Fibroblast of lung (primary cell): ENCODE measurements at regions not wholly inside any gene's neighbourhood (a gene's known extent, or its start where the extent isn't known, plus 50 kb on each side); places are given as distances from the start of the nearest gene placed in this dataset.

Experiments used
- EZH2 ChIP-seq: IDR thresholded peaks from 2 replicates; pipeline ENCODE4 v1.5.1; 2012; ENCODE audit warnings: low read length, control low read depth, mild to moderate bottlenecking; ENCODE audit errors: missing control alignments
- TF ChIP-seq, protein P1 (sequence below), 2 donors: IDR thresholded peaks in 1 of 2; conservative IDR thresholded peaks in 1 of 2; 1 replicate in 1 of 2; 2 replicates in 1 of 2; pipeline ENCODE4 v1.5.1; 2011 to 2012; ENCODE audit warnings: low read length in 2 of 2, control low read depth in 1 of 2, inconsistent platforms in 1 of 2, low read depth in 1 of 2, mild to moderate bottlenecking in 1 of 2

DNA sequence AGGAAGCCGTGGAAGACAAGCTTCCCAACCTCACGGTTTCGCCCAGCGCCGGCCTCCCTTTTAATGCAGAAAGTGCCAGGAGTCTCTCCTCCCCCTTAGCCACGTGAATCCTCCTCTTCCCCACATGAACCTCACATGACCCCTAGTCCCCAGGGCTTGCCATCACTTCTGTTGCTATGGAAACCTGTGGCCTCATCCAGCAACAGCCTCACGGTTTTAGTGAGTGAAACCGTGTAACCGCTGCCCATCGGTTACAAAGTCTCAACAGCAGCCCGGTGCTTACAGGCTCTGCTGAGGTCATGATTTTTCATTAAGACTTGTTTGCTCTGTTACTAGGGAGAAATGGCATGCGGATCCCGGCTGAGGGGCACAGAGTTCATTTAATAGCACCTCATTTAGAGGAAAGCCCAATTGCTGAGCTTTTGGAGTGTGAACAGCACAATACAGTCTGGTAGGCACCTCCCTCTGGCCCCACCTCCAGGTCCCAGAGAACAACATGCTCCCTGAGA, 143.2 kb upstream of the BACE2 start:
- TF ChIP-seq, protein P1, sequence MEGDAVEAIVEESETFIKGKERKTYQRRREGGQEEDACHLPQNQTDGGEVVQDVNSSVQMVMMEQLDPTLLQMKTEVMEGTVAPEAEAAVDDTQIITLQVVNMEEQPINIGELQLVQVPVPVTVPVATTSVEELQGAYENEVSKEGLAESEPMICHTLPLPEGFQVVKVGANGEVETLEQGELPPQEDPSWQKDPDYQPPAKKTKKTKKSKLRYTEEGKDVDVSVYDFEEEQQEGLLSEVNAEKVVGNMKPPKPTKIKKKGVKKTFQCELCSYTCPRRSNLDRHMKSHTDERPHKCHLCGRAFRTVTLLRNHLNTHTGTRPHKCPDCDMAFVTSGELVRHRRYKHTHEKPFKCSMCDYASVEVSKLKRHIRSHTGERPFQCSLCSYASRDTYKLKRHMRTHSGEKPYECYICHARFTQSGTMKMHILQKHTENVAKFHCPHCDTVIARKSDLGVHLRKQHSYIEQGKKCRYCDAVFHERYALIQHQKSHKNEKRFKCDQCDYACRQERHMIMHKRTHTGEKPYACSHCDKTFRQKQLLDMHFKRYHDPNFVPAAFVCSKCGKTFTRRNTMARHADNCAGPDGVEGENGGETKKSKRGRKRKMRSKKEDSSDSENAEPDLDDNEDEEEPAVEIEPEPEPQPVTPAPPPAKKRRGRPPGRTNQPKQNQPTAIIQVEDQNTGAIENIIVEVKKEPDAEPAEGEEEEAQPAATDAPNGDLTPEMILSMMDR (conservative IDR thresholded peaks at IDR 0.05 in 1 of 2, IDR thresholded peaks at IDR 0.05 in 1 of 2; ENCODE audit: low read depth in 1 of 2, low read length in 2 of 2) = no peak
- TF ChIP-seq EZH2 = no peak
